Adrenal gland (tissue), 9 donors: ENCODE measurements at regions not wholly inside any gene's neighbourhood (a gene's known extent, or its start where the extent isn't known, plus 50 kb on each side); places are given as distances from the start of the nearest gene placed in this dataset.

ENCODE experiments used
- DNase-seq, 7 donors: peaks; one replicate each; pipeline ENCODE4 v3.0.0-alpha.2; 2019 to 2020
- H3K27ac ChIP-seq, 5 donors: fragments of 200-600 bp; sonication (generic) in 4 of 5; 1 replicate in 3 of 5; 2 replicates in 2 of 5; pipeline versions ENCODE4 v1.5.1 to v1.8.0; 2016 to 2020; ENCODE audit warnings: mild to moderate bottlenecking in 1 of 5
- H3K27me3 ChIP-seq: fragments of 200-600 bp; 2 replicates; pipeline ENCODE4 v1.8.0; 2021
- H3K36me3 ChIP-seq, 2 donors: fragments of 200-600 bp; replicated peaks in 1 of 2; 1 replicate in 1 of 2; 2 replicates in 1 of 2; pipeline versions ENCODE4 v1.5.1 to v1.8.0; 2018 to 2022
- H3K4me1 ChIP-seq, 2 donors: fragments of 200-600 bp; replicated peaks in 1 of 2; 1 replicate in 1 of 2; 2 replicates in 1 of 2; pipeline versions ENCODE4 v1.5.1 to v1.8.0; 2018 to 2021
- H3K4me3 ChIP-seq, 4 donors: fragments of 200-600 bp; sonication (generic) in 3 of 4; one replicate each; pipeline ENCODE4 v1.5.1; 2016 to 2018
- H3K9me3 ChIP-seq, 3 donors: fragments of 200-600 bp; sonication (generic) in 1 of 3; replicated peaks in 1 of 3; 1 replicate in 2 of 3; 2 replicates in 1 of 3; pipeline versions ENCODE4 v1.5.1 to v1.8.0; 2016 to 2021
- CTCF ChIP-seq, 6 experiments: fragments of 450-650 bp in 4 of 6; fragments of 200-600 bp in 2 of 6; sonication (generic) in 1 of 6; IDR thresholded peaks; 1 replicate in 5 of 6; 2 replicates in 1 of 6; pipeline versions ENCODE4 v1.5.1 to v1.8.0; 2016 to 2021; ENCODE audit warnings: antibody characterized with exemption in 6 of 6, mild to moderate bottlenecking in 2 of 6, moderate library complexity in 1 of 6
- POLR2A ChIP-seq, 2 donors: fragments of 450-650 bp; IDR thresholded peaks; one replicate each; pipeline ENCODE4 v1.6.1; 2017; ENCODE audit warnings: antibody characterized with exemption in 2 of 2, mild to moderate bottlenecking in 2 of 2, moderate library complexity in 1 of 2
- WGBS, 4 donors: extraction: QIAGEN DNeasy Blood & Tissue Kit in 2 of 4; methylation state at CpG; one replicate each; pipeline versions ENCODE4 v1.1.5 to v1.1.7; 2013 to 2017; 5-methylcytosine and 5-hydroxymethylcytosine counted together
- intact Hi-C, 2 donors: fragments of 100-400 bp; cut with DNase I; formaldehyde crosslinking; loops; one replicate each; pipeline versions ENCODE4 v1.14.1 to v1.15.0; 2022 to 2023
- donor health status: healthy with polysubstance abuse.
- donor health status: Bipolar disorder and iron deficiency.
- donor health status: DM: yes; HTN: yes; CAD: no.
- donor health status: DM: no; HTN: no; CAD: no.
- donor health status: DM: no; HTN: no; CAD: no.

- Histone ChIP-seq H3K4me1 (peaks cover 7 to 17% of the 10 kb centered on the region in 2 donors), H3K27me3 (no peaks in the 10 kb centered on the region), H3K4me3 (peak overlapping the region in 2 of 4 donors; percentile 43 to 73), H3K27ac (peak overlapping the region in 3 of 5 donors; percentile 57 to 87 (median 81)), H3K9me3 (no peaks in the 10 kb centered on the region), H3K36me3 (no peaks in the 10 kb centered on the region)
- intact Hi-C loops: no loop called here
- no peak for TF ChIP-seq CTCF (IDR thresholded peaks at IDR 0.05)
- TF ChIP-seq POLR2A (IDR thresholded peaks at IDR 0.05): no peak
- DNase-seq: no peak
- WGBS, 4 donors: 12 to 28% (median 19%) methylated on average over 11 to 14 of the region's 14 CpGs
These were observed 583.4 kb downstream of the ZEB2 start for GRCh38 chr2:143936538-143936847.

DNA sequence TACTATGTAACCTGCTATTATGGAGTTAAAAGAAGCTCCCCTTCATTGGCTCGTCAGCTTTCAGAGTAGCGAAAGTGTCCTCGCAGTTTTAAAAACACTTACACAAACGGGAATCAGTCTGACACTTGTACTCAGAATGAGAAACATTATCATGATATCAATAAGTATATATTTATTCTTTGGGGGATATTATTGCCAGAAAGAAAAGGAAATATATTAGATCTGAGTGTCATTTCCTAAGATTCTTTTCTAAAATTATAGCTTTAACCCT is 584.5 kb downstream of the ZEB2 start:
- H3K27ac ChIP-seq: peak overlapping the region in 2 of 5 donors; percentile 81 to 87
- H3K27me3 ChIP-seq: no peaks in the 10 kb centered on the region
- no peak overlapping the region for H3K4me3 ChIP-seq
- peaks cover 7 to 17% of the 10 kb centered on the region in 2 donors for H3K4me1 ChIP-seq
- H3K36me3 ChIP-seq: no peaks in the 10 kb centered on the region
- WGBS, 4 donors: 76 to 85% (median 80%) methylated on average over 4 of the region's 4 CpGs
- TF ChIP-seq CTCF (IDR thresholded peaks at IDR 0.05): no peak
- TF ChIP-seq POLR2A (IDR thresholded peaks at IDR 0.05): no peak
- intact Hi-C loops: no loop called here
- DNase-seq: no peak
- H3K9me3 ChIP-seq: no peaks in the 10 kb centered on the region

DNA sequence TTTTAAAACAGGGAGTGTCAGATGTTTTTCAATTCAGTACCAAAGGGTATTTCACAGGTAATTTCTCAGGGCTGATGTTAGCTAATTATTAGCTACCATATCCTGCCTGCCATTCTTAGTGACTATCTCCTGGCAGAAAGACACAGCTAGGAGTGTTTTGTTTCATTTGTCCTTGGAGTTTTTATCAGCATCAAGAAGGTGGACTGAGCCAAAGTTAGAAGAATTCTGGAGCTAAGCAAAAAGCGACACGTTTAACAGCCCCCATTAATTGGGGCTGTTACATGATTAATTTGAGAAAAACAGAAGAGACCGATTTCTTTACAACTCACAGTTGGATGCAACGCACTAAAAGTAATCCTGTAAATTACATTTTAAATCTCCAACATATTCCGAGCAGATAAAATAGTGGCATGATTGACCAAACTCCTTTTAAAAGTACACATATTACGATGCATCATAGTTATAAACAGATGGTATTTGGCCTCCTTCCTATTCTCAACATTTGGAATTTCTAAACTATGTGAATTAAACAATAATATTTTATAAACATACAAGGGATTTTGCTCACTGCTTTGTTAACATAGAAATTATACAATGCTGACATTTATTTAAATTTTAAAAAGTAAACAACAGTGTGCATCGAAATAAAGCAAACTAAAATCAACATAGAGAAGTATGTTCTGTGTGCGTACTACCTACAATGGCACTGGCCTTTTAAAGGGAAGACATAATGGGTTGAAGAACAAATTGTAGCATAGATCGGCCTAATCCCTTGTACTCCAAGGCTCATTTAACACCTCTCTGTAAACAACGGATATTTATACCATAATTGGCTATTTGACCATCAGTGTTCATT is 585.1 kb downstream of the ZEB2 start:
- intact Hi-C loops: no loop called here
- DNase-seq: no peak
- Histone ChIP-seq H3K4me1 (peaks cover 7 to 17% of the 10 kb centered on the region in 2 donors), H3K9me3 (no peaks in the 10 kb centered on the region), H3K36me3 (no peaks in the 10 kb centered on the region), H3K4me3 (no peak overlapping the region), H3K27me3 (no peaks in the 10 kb centered on the region), H3K27ac (peak overlapping the region in 3 of 5 donors; percentile 34 to 87 (median 81))
- TF ChIP-seq POLR2A (IDR thresholded peaks at IDR 0.05) (no peak), CTCF (IDR thresholded peaks at IDR 0.05) (no peak)
- 76 to 79% (median 77%) methylated on average over 10 of the region's 10 CpGs for WGBS, 4 donors

DNA sequence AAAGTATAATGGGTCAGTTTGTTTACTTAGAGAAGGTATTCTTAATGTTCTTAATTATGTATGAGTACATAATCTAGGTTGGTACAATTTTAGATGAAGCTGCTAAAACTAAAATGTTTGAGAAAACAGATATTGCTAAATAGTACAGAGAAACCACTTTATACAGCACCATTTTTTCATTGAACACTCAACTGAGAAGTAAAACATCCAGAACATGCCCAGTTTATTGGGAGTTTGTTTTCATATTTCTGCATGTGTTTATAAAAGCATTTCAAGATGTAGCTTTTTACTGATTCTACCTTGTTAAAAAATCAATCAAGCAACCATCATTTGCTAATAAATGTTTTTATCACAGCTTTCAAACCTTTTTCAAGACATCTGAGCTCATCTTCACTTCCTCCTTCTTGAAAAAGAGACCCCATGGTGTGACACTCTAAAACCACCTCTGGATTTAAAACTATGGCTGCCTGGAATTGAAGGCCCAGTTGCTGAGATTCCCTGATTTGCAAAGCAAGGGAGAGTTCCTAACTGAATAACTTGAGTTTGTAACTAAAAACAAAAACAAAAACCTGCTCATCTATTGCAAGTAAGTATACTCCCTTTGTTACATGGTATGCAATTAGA is 585.9 kb downstream of the ZEB2 start:
- Histone ChIP-seq H3K4me1 (peaks cover 7 to 17% of the 10 kb centered on the region in 2 donors), H3K36me3 (no peaks in the 10 kb centered on the region), H3K4me3 (no peak overlapping the region), H3K9me3 (no peaks in the 10 kb centered on the region), H3K27ac (peak overlapping the region in 2 of 5 donors; percentile 7 to 81), H3K27me3 (no peaks in the 10 kb centered on the region)
- intact Hi-C loops: no loop called here
- no peak for DNase-seq
- no peak for TF ChIP-seq CTCF (IDR thresholded peaks at IDR 0.05)
- TF ChIP-seq POLR2A (IDR thresholded peaks at IDR 0.05): no peak
